ENCODE measurements at regions not wholly inside any gene's neighbourhood (a gene's known extent, or its start where the extent isn't known, plus 50 kb on each side); places are given as distances from the start of the nearest gene placed in this dataset.

- TF ChIP-seq TEAD4 (IDR thresholded peaks at IDR 0.05) = no peak
- no peak for TF ChIP-seq TCF12 (IDR thresholded peaks at IDR 0.05; ENCODE audit: low read depth)
- no peak for TF ChIP-seq RAD21 (IDR thresholded peaks at IDR 0.05; ENCODE audit: low read depth)
- no peak for TF ChIP-seq REST (IDR thresholded peaks at IDR 0.05; ENCODE audit: low read depth)
- no peak for TF ChIP-seq FOXM1 (IDR thresholded peaks at IDR 0.05; ENCODE audit: borderline replicate concordance, low read depth)
- TF ChIP-seq CEBPB (IDR thresholded peaks at IDR 0.05) = no peak
- no peak for TF ChIP-seq EGR1 (IDR thresholded peaks at IDR 0.05)
- no peak for TF ChIP-seq CREB1 (IDR thresholded peaks at IDR 0.05; ENCODE audit: low read depth)
- no peak for TF ChIP-seq YY1 (IDR thresholded peaks at IDR 0.05; ENCODE audit: low read depth)
- TF ChIP-seq TAF1 (IDR thresholded peaks at IDR 0.05; ENCODE audit: low read depth) = no peak
Measured at GRCh38 chr5:6260846-6261245, 117.5 kb downstream of the MED10 start.

- TF ChIP-seq USF1 (IDR thresholded peaks at IDR 0.05) (no peak), ZBTB7A (IDR thresholded peaks at IDR 0.05; ENCODE audit: low read depth) (no peak), YY1 (IDR thresholded peaks at IDR 0.05; ENCODE audit: low read depth) (no peak), EP300 (IDR thresholded peaks at IDR 0.05; ENCODE audit: borderline replicate concordance) (no peak), FOXM1 (IDR thresholded peaks at IDR 0.05; ENCODE audit: borderline replicate concordance, low read depth) (no peak), TCF12 (IDR thresholded peaks at IDR 0.05; ENCODE audit: low read depth) (no peak), MAX (IDR thresholded peaks at IDR 0.05) (no peak), EGR1 (IDR thresholded peaks at IDR 0.05) (no peak), TEAD4 (IDR thresholded peaks at IDR 0.05) (no peak), RAD21 (IDR thresholded peaks at IDR 0.05; ENCODE audit: low read depth) (no peak), TAF1 (IDR thresholded peaks at IDR 0.05; ENCODE audit: low read depth) (no peak), NFIC (IDR thresholded peaks at IDR 0.05) (no peak), CREB1 (IDR thresholded peaks at IDR 0.05; ENCODE audit: low read depth) (no peak), CEBPB (IDR thresholded peaks at IDR 0.05) (no peak), REST (IDR thresholded peaks at IDR 0.05; ENCODE audit: low read depth) (no peak)
Measured at GRCh38 chr5:6256901-6257300, 121.4 kb downstream of the MED10 start.

- TF ChIP-seq ZBTB7A (IDR thresholded peaks at IDR 0.05; ENCODE audit: low read depth) (no peak), CREB1 (IDR thresholded peaks at IDR 0.05; ENCODE audit: low read depth) (no peak), FOXM1 (IDR thresholded peaks at IDR 0.05; ENCODE audit: borderline replicate concordance, low read depth) (no peak), EGR1 (IDR thresholded peaks at IDR 0.05) (no peak), TEAD4 (IDR thresholded peaks at IDR 0.05) (no peak), TCF12 (IDR thresholded peaks at IDR 0.05; ENCODE audit: low read depth) (no peak), CEBPB (IDR thresholded peaks at IDR 0.05) (no peak), RAD21 (IDR thresholded peaks at IDR 0.05; ENCODE audit: low read depth) (no peak), TAF1 (IDR thresholded peaks at IDR 0.05; ENCODE audit: low read depth) (no peak), YY1 (IDR thresholded peaks at IDR 0.05; ENCODE audit: low read depth) (no peak), EP300 (IDR thresholded peaks at IDR 0.05; ENCODE audit: borderline replicate concordance) (no peak), REST (IDR thresholded peaks at IDR 0.05; ENCODE audit: low read depth) (no peak), MAX (IDR thresholded peaks at IDR 0.05) (no peak), USF1 (IDR thresholded peaks at IDR 0.05) (no peak), NFIC (IDR thresholded peaks at IDR 0.05) (no peak)
Measured at GRCh38 chr5:6255956-6256355, 122.4 kb downstream of the MED10 start.

GRCh38 chr5:6253846-6254245, 124.5 kb downstream of the MED10 start:
- TF ChIP-seq TCF12 (IDR thresholded peaks at IDR 0.05; ENCODE audit: low read depth) (no peak), REST (IDR thresholded peaks at IDR 0.05; ENCODE audit: low read depth) (no peak), CEBPB (IDR thresholded peaks at IDR 0.05) (no peak), CREB1 (IDR thresholded peaks at IDR 0.05; ENCODE audit: low read depth) (no peak), TAF1 (IDR thresholded peaks at IDR 0.05; ENCODE audit: low read depth) (no peak), EGR1 (IDR thresholded peaks at IDR 0.05) (no peak), EP300 (IDR thresholded peaks at IDR 0.05; ENCODE audit: borderline replicate concordance) (no peak)
